Mesendoderm (in vitro differentiated cells): ENCODE measurements at regions not wholly inside any gene's neighbourhood (a gene's known extent, or its start where the extent isn't known, plus 50 kb on each side); places are given as distances from the start of the nearest gene placed in this dataset.

Experiments
- DNase-seq: peaks from one replicate; pipeline ENCODE4 v3.0.0; 2013
- H2AK5ac ChIP-seq: 2 replicates; pipeline ENCODE4 v1.6.1; 2013; ENCODE audit warnings: low read length, inconsistent platforms
- H2BK120ac ChIP-seq: 2 replicates; pipeline ENCODE4 v1.6.1; 2013; ENCODE audit warnings: low read depth, mild to moderate bottlenecking, low read length, moderate library complexity, mixed read lengths
- H2BK15ac ChIP-seq: replicated peaks from 2 replicates; pipeline ENCODE4 v1.6.1; 2013; ENCODE audit warnings: low read depth, mild to moderate bottlenecking, moderate library complexity
- H2BK5ac ChIP-seq: 2 replicates; pipeline ENCODE4 v1.6.1; 2013; ENCODE audit warnings: low read length, inconsistent platforms
- H3K18ac ChIP-seq: 2 replicates; pipeline ENCODE4 v1.6.1; 2013; ENCODE audit warnings: mild to moderate bottlenecking, low read length, mixed read lengths
- H3K23ac ChIP-seq: one replicate; pipeline ENCODE4 v1.6.1; 2013; ENCODE audit warnings: low read length
- H3K27ac ChIP-seq: 2 replicates; pipeline ENCODE4 v1.5.1; 2013; ENCODE audit warnings: low read depth, mild to moderate bottlenecking, inconsistent platforms, low read length, moderate library complexity
- H3K27me3 ChIP-seq: 2 replicates; pipeline ENCODE4 v1.6.1; 2013; ENCODE audit warnings: low read length, control low read depth, mild to moderate bottlenecking, inconsistent platforms; ENCODE audit not compliant: insufficient read depth, poor library complexity
- H3K36me3 ChIP-seq: 2 replicates; pipeline ENCODE4 v1.6.1; 2013; ENCODE audit warnings: low read length, inconsistent platforms; ENCODE audit not compliant: control insufficient read depth, insufficient read depth
- H3K4ac ChIP-seq: one replicate; pipeline ENCODE4 v1.6.1; 2013; ENCODE audit warnings: low read depth, mild to moderate bottlenecking, low read length, moderate library complexity
- H3K4me1 ChIP-seq: 2 replicates; pipeline ENCODE4 v1.6.1; 2013; ENCODE audit warnings: low read depth, low read length, inconsistent platforms; ENCODE audit not compliant: control insufficient read depth
- H3K4me2 ChIP-seq: 2 replicates; pipeline ENCODE4 v1.6.1; 2013; ENCODE audit warnings: low read length
- H3K4me3 ChIP-seq: 2 replicates; pipeline ENCODE4 v1.5.1; 2013; ENCODE audit warnings: mild to moderate bottlenecking, low read length
- H3K56ac ChIP-seq: one replicate; pipeline ENCODE4 v1.6.1; 2013; ENCODE audit warnings: low read length
- H3K79me1 ChIP-seq: 2 replicates; pipeline ENCODE4 v1.6.1; 2013; ENCODE audit warnings: low read length, inconsistent platforms
- H3K79me2 ChIP-seq: 2 replicates; pipeline ENCODE4 v1.6.1; 2013; ENCODE audit warnings: mild to moderate bottlenecking, low read length; ENCODE audit not compliant: control insufficient read depth, insufficient read depth
- H3K9ac ChIP-seq: 2 replicates; pipeline ENCODE4 v1.6.1; 2013; ENCODE audit warnings: low read length, inconsistent platforms
- H4K5ac ChIP-seq: one replicate; pipeline ENCODE4 v1.6.1; 2013; ENCODE audit warnings: low read length
- H4K8ac ChIP-seq: one replicate; pipeline ENCODE4 v1.6.1; 2013; ENCODE audit warnings: low read depth, mild to moderate bottlenecking, control low read depth, low read length, moderate library complexity
- WGBS: extraction: QIAGEN DNeasy Blood & Tissue Kit; methylation state at CpG from one replicate; pipeline ENCODE4 v1.1.7; 2013; ENCODE audit warnings: low lambda C conversion rate, missing lambda C conversion rate; ENCODE audit not compliant: insufficient coverage; ENCODE audit errors: extremely low coverage; 5-methylcytosine and 5-hydroxymethylcytosine counted together

DNA sequence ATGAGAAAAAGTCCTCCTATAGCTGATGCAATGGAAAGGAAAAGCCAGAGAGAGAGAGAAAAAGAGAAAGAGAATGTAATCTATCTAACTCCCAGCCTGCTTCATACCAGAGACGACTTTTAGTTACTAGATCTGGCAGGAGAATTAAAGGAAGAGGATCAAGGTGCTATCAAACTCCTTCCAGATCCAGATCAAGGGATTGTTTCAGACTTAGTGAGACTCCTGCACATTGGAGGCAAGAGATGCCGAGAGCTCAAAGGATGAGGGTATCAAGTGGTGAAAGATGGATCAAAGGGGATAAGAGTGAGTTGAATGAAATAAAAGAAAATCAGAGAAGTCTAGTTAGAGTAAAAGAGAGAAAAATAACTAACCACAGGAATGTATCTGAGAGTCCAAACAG, 478.6 kb downstream of the KIF4B start:
- Histone ChIP-seq H3K36me3 (no peaks in the 10 kb centered on the region), H3K23ac (no peak overlapping the region), H3K56ac (no peak overlapping the region), H2BK15ac (no peak overlapping the region), H3K9ac (no peak overlapping the region), H3K4me1 (no peaks in the 10 kb centered on the region), H2BK5ac (no peak overlapping the region), H3K79me2 (no peaks in the 10 kb centered on the region), H3K27ac (no peak overlapping the region), H3K4me3 (no peak overlapping the region), H4K5ac (no peak overlapping the region), H2BK120ac (no peak overlapping the region), H3K18ac (no peak overlapping the region), H3K27me3 (no peaks in the 10 kb centered on the region), H3K79me1 (no peaks in the 10 kb centered on the region), H2AK5ac (no peak overlapping the region), H3K4me2 (no peak overlapping the region), H4K8ac (no peak overlapping the region), H3K4ac (no peak overlapping the region)
- no peak for DNase-seq
- WGBS, result no CpG with 5 or more reads among the region's 2 CpGs

DNA sequence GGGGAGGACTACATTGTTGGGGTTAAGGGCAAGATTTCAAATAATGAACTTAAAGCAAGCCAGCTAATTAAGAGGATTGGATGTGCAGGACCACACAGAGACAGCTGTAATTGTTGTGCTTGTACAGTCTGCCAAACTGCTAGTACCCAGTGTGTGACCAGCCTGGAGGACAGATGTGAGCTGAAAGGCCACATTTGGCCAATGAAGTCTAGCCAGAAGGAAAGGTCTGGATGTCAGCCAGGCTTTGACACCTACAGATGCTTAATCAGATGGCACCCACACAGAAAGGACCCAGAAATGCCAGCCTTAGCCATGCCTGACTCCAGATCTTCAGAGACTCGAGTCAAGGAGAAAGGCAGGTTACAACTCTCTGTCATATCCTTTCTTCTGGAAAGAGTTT, 491.1 kb downstream of the KIF4B start:
- H3K18ac ChIP-seq, result no peak overlapping the region

DNA sequence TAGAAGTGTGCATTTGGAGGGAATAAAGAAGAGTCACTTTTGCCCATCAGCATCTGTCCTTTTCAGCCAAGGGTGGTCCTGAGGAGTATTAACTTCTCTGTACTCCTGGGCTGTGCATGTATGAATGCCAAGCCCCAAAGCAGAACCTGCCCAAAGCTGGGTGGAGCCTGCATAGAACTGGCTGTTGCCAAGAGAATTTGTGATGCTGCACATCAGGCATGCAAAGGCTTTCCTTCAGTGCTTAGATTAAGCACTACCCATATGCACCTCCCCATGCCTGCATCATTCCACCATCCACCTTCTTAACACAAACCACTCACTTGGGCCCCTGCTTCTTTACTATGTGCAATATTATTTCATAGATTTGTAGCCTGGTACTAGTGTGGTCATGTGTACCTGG, 493.8 kb downstream of the KIF4B start:
- Histone ChIP-seq H3K9ac (no peak overlapping the region), H3K79me1 (no peaks in the 10 kb centered on the region), H2BK15ac (no peak overlapping the region), H3K27me3 (no peaks in the 10 kb centered on the region), H2BK5ac (no peak overlapping the region), H3K27ac (no peak overlapping the region), H4K5ac (no peak overlapping the region), H4K8ac (no peak overlapping the region), H2BK120ac (no peak overlapping the region), H3K56ac (no peak overlapping the region), H3K79me2 (no peaks in the 10 kb centered on the region), H3K18ac (no peak overlapping the region), H3K4me3 (no peak overlapping the region), H3K4ac (no peak overlapping the region), H3K4me1 (no peaks in the 10 kb centered on the region), H2AK5ac (no peak overlapping the region), H3K36me3 (no peaks in the 10 kb centered on the region), H3K23ac (no peak overlapping the region), H3K4me2 (no peak overlapping the region)
- DNase-seq, result no peak

More for the DNA sequence above, 491.1 kb downstream of the KIF4B start:
- H3K27me3 ChIP-seq, result no peaks in the 10 kb centered on the region
- H2AK5ac ChIP-seq, result no peak overlapping the region
- no peak overlapping the region for H3K56ac ChIP-seq
- H3K23ac ChIP-seq, result no peak overlapping the region
- H2BK120ac ChIP-seq, result no peak overlapping the region
- no peak overlapping the region for H2BK5ac ChIP-seq
- no peak overlapping the region for H3K4ac ChIP-seq
- no peak overlapping the region for H2BK15ac ChIP-seq
- H3K4me3 ChIP-seq, result no peak overlapping the region
- no peak overlapping the region for H4K8ac ChIP-seq
- H3K4me2 ChIP-seq, result no peak overlapping the region
- DNase-seq, result no peak
- H3K4me1 ChIP-seq, result no peaks in the 10 kb centered on the region
- no peak overlapping the region for H3K27ac ChIP-seq
- H3K9ac ChIP-seq, result no peak overlapping the region
- no peaks in the 10 kb centered on the region for H3K79me1 ChIP-seq
- no CpG with 5 or more reads among the region's 1 CpG for WGBS
- H3K36me3 ChIP-seq, result no peaks in the 10 kb centered on the region
- no peak overlapping the region for H4K5ac ChIP-seq
- no peaks in the 10 kb centered on the region for H3K79me2 ChIP-seq

DNA sequence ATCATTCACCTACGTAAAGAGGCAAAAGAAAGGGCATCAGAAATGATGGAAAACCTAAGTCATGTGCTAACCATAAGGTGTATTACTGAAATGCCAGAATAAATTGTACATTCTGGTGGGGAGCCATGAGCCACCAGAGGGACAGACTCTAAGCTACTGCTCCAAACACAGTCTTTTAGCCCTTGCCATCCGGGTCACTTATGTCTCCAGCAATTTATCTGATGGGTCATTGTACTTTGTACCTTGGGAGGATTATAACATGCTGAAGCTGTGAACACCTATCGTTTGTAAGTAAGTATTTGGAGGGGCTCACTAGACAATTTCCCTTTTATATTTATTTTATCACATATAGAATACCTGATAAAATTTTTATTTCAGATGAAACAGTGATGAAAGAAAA, 495.1 kb downstream of the KIF4B start:
- H3K4ac ChIP-seq, result no peak overlapping the region
- no peak overlapping the region for H3K23ac ChIP-seq
- no peaks in the 10 kb centered on the region for H3K27me3 ChIP-seq
- no CpG with 5 or more reads among the region's 3 CpGs for WGBS
- H3K36me3 ChIP-seq, result no peaks in the 10 kb centered on the region
- H4K5ac ChIP-seq, result no peak overlapping the region
- no peaks in the 10 kb centered on the region for H3K4me1 ChIP-seq
- no peaks in the 10 kb centered on the region for H3K79me1 ChIP-seq
- H3K18ac ChIP-seq, result no peak overlapping the region
- no peak overlapping the region for H2AK5ac ChIP-seq
- no peak overlapping the region for H3K27ac ChIP-seq
- DNase-seq, result no peak
- no peak overlapping the region for H2BK5ac ChIP-seq
- H3K4me2 ChIP-seq, result no peak overlapping the region
- H2BK15ac ChIP-seq, result no peak overlapping the region
- H3K79me2 ChIP-seq, result no peaks in the 10 kb centered on the region
- no peak overlapping the region for H4K8ac ChIP-seq
- H2BK120ac ChIP-seq, result no peak overlapping the region
- no peak overlapping the region for H3K56ac ChIP-seq
- H3K4me3 ChIP-seq, result no peak overlapping the region
- H3K9ac ChIP-seq, result no peak overlapping the region

DNA sequence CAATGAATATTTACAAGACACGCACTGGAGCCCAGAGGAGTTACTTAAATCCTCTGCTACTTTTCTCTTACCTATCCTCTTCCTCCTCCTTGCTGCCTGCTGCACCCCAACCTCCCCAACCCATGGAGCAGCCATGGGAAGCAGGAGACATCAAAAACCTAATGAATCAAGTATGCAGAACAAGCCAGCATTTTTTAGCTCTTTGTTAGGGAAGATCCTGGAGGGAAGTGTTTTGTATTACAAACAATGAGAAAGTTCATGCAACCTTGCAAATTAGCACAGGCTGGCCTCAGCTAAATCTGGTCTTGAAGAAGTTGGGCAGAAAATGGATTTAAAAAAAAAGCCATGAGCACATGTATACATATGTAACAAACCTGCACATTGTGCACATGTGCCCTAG, 498.8 kb downstream of the KIF4B start:
- H3K4me3 ChIP-seq, result no peak overlapping the region
- no peak overlapping the region for H3K23ac ChIP-seq
- H3K27me3 ChIP-seq, result no peaks in the 10 kb centered on the region
- peak overlapping the region; percentile 60 for H3K18ac ChIP-seq
- no peaks in the 10 kb centered on the region for H3K4me1 ChIP-seq
- no peak overlapping the region for H2BK15ac ChIP-seq
- H3K79me2 ChIP-seq, result no peaks in the 10 kb centered on the region
- no peak overlapping the region for H3K4ac ChIP-seq
- H3K79me1 ChIP-seq, result no peaks in the 10 kb centered on the region
- no peak overlapping the region for H4K8ac ChIP-seq
- DNase-seq, result no peak
- no peak overlapping the region for H3K9ac ChIP-seq
- H2AK5ac ChIP-seq, result no peak overlapping the region
- no peaks in the 10 kb centered on the region for H3K36me3 ChIP-seq
- WGBS, result no CpG with 5 or more reads among the region's 1 CpG
- H4K5ac ChIP-seq, result no peak overlapping the region
- H3K4me2 ChIP-seq, result no peak overlapping the region
- no peak overlapping the region for H2BK120ac ChIP-seq
- no peak overlapping the region for H3K56ac ChIP-seq
- H3K27ac ChIP-seq, result no peak overlapping the region
- no peak overlapping the region for H2BK5ac ChIP-seq

DNA sequence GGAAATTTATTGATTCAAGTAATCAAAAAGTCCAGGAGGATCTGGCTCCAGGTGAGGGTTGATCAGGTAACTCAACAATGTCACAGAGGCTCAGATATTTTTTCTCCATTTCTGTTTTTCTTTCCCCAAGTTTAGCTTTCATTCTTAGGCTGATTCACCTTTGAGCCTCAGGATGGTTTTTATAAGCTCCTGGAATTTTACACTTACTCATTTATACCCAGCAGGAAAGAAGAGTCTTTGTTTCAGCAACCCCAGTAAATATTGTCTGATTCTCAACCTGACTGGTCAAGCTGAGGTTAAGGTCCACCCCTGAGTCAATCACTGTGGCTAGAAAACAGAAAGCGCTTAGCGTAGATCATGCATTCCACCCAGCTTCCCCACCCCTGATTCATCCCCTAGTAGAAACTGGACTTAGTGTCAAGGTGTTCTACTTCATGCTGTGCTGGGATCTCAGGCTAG, 500.6 kb downstream of the KIF4B start:
- Histone ChIP-seq H3K9ac (no peak overlapping the region), H3K4me1 (no peaks in the 10 kb centered on the region), H3K18ac (peak overlapping the region; percentile 39), H2BK5ac (no peak overlapping the region), H3K4ac (peak overlapping the region; percentile 31), H2AK5ac (no peak overlapping the region), H3K4me2 (no peak overlapping the region), H2BK120ac (no peak overlapping the region), H3K56ac (no peak overlapping the region), H3K27ac (no peak overlapping the region), H3K23ac (no peak overlapping the region), H3K27me3 (no peaks in the 10 kb centered on the region), H3K79me1 (no peaks in the 10 kb centered on the region), H4K8ac (no peak overlapping the region), H4K5ac (no peak overlapping the region), H2BK15ac (no peak overlapping the region), H3K79me2 (no peaks in the 10 kb centered on the region), H3K36me3 (no peaks in the 10 kb centered on the region), H3K4me3 (no peak overlapping the region)
- no CpG with 5 or more reads among the region's 2 CpGs for WGBS
- DNase-seq, result peak; percentile 50
